ENCODE measurements at regions not wholly inside any gene's neighbourhood (a gene's known extent, or its start where the extent isn't known, plus 50 kb on each side); places are given as distances from the start of the nearest gene placed in this dataset.
A peak's percentile ranks its signal among the peaks of the same experiment; 100 is the strongest.

GRCh38 chr1:219791766-219792165, 136.6 kb downstream of the SLC30A10 start:
- Histone ChIP-seq H3K4me1 (ENCODE audit: insufficient read depth, low read length) (peaks cover 12% of the 10 kb centered on the region), H3K79me2 (ENCODE audit: insufficient read depth, low read length) (no peaks in the 10 kb centered on the region), H3K9me3 (ENCODE audit: low read depth, low read length) (no peaks in the 10 kb centered on the region), H3K27ac (ENCODE audit: low read depth, low read length) (peak overlapping the region; percentile 26), H2AFZ (ENCODE audit: low read length) (no peak overlapping the region), H4K20me1 (ENCODE audit: insufficient read depth, low read length) (no peaks in the 10 kb centered on the region), H3K4me2 (ENCODE audit: insufficient read depth, low read length) (no peak overlapping the region), H3K27me3 (ENCODE audit: insufficient read depth, low read length) (no peaks in the 10 kb centered on the region), H3K4me3 (ENCODE audit: insufficient read depth, low read length) (no peak overlapping the region), H3K36me3 (ENCODE audit: insufficient read depth, low read length) (no peaks in the 10 kb centered on the region)
- DNase-seq (ENCODE audit: insufficient read length, low spot score, missing footprints), result no peak
- TF ChIP-seq, protein P1, sequence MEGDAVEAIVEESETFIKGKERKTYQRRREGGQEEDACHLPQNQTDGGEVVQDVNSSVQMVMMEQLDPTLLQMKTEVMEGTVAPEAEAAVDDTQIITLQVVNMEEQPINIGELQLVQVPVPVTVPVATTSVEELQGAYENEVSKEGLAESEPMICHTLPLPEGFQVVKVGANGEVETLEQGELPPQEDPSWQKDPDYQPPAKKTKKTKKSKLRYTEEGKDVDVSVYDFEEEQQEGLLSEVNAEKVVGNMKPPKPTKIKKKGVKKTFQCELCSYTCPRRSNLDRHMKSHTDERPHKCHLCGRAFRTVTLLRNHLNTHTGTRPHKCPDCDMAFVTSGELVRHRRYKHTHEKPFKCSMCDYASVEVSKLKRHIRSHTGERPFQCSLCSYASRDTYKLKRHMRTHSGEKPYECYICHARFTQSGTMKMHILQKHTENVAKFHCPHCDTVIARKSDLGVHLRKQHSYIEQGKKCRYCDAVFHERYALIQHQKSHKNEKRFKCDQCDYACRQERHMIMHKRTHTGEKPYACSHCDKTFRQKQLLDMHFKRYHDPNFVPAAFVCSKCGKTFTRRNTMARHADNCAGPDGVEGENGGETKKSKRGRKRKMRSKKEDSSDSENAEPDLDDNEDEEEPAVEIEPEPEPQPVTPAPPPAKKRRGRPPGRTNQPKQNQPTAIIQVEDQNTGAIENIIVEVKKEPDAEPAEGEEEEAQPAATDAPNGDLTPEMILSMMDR (IDR thresholded peaks at IDR 0.05; ENCODE audit: extremely low read depth, low read depth, low read length), result no peak

- Histone ChIP-seq H4K20me1 (ENCODE audit: insufficient read depth, low read length) (no peaks in the 10 kb centered on the region), H3K36me3 (ENCODE audit: insufficient read depth, low read length) (no peaks in the 10 kb centered on the region), H3K4me3 (ENCODE audit: insufficient read depth, low read length) (no peak overlapping the region), H3K79me2 (ENCODE audit: insufficient read depth, low read length) (no peaks in the 10 kb centered on the region), H3K9me3 (ENCODE audit: low read depth, low read length) (no peaks in the 10 kb centered on the region), H2AFZ (ENCODE audit: low read length) (no peak overlapping the region), H3K27me3 (ENCODE audit: insufficient read depth, low read length) (no peaks in the 10 kb centered on the region), H3K4me2 (ENCODE audit: insufficient read depth, low read length) (no peak overlapping the region), H3K27ac (ENCODE audit: low read depth, low read length) (peak overlapping the region; percentile 26), H3K4me1 (ENCODE audit: insufficient read depth, low read length) (peaks cover 12% of the 10 kb centered on the region)
- no peak for DNase-seq (ENCODE audit: insufficient read length, low spot score, missing footprints)
- TF ChIP-seq, protein P1 (IDR thresholded peaks at IDR 0.05; ENCODE audit: extremely low read depth, low read depth, low read length), result no peak
These were observed 137.3 kb downstream of the SLC30A10 start for GRCh38 chr1:219790834-219791615.

GRCh38 chr1:219788700-219789099, 139.7 kb downstream of the SLC30A10 start:
- no peaks in the 10 kb centered on the region for H3K27me3 ChIP-seq (ENCODE audit: insufficient read depth, low read length)
- H3K9me3 ChIP-seq (ENCODE audit: low read depth, low read length), result no peaks in the 10 kb centered on the region
- no peak overlapping the region for H3K27ac ChIP-seq (ENCODE audit: low read depth, low read length)
- no peak overlapping the region for H3K4me2 ChIP-seq (ENCODE audit: insufficient read depth, low read length)
- H3K4me1 ChIP-seq (ENCODE audit: insufficient read depth, low read length), result peaks cover 12% of the 10 kb centered on the region
- no peak overlapping the region for H3K4me3 ChIP-seq (ENCODE audit: insufficient read depth, low read length)
- no peaks in the 10 kb centered on the region for H4K20me1 ChIP-seq (ENCODE audit: insufficient read depth, low read length)
- no peak for DNase-seq (ENCODE audit: insufficient read length, low spot score, missing footprints)
- TF ChIP-seq, protein P1 (IDR thresholded peaks at IDR 0.05; ENCODE audit: extremely low read depth, low read depth, low read length), result no peak
- H2AFZ ChIP-seq (ENCODE audit: low read length), result no peak overlapping the region
- no peaks in the 10 kb centered on the region for H3K36me3 ChIP-seq (ENCODE audit: insufficient read depth, low read length)
- H3K79me2 ChIP-seq (ENCODE audit: insufficient read depth, low read length), result no peaks in the 10 kb centered on the region

- H3K4me2 ChIP-seq (ENCODE audit: insufficient read depth, low read length), result no peak overlapping the region
- H3K79me2 ChIP-seq (ENCODE audit: insufficient read depth, low read length), result no peaks in the 10 kb centered on the region
- TF ChIP-seq, protein P1 (IDR thresholded peaks at IDR 0.05; ENCODE audit: extremely low read depth, low read depth, low read length), result no peak
These were observed 140.3 kb downstream of the SLC30A10 start for GRCh38 chr1:219788091-219788490.

More at GRCh38 chr1:219788091-219788490, 140.3 kb downstream of the SLC30A10 start:
- Histone ChIP-seq H2AFZ (ENCODE audit: low read length) (no peak overlapping the region), H4K20me1 (ENCODE audit: insufficient read depth, low read length) (no peaks in the 10 kb centered on the region), H3K9me3 (ENCODE audit: low read depth, low read length) (no peaks in the 10 kb centered on the region), H3K27ac (ENCODE audit: low read depth, low read length) (no peak overlapping the region), H3K36me3 (ENCODE audit: insufficient read depth, low read length) (no peaks in the 10 kb centered on the region), H3K4me3 (ENCODE audit: insufficient read depth, low read length) (no peak overlapping the region), H3K4me1 (ENCODE audit: insufficient read depth, low read length) (peaks cover 12% of the 10 kb centered on the region), H3K27me3 (ENCODE audit: insufficient read depth, low read length) (no peaks in the 10 kb centered on the region)
- no peak for DNase-seq (ENCODE audit: insufficient read length, low spot score, missing footprints)

All from osteoblast (primary cell).